Right atrium auricular region (tissue), 2 donors: ENCODE measurements at regions not wholly inside any gene's neighbourhood (a gene's known extent, or its start where the extent isn't known, plus 50 kb on each side); places are given as distances from the start of the nearest gene placed in this dataset.

Experiments used
- DNase-seq: peaks from one replicate; pipeline ENCODE4 v3.0.0-alpha.2; 2019; ENCODE audit warnings: low spot score
- H3K27ac ChIP-seq, 2 donors: fragments of 200-600 bp; sonication (generic); 1 replicate in 1 of 2; 2 replicates in 1 of 2; pipeline ENCODE4 v1.5.1; 2016 to 2019
- H3K27me3 ChIP-seq, 2 donors: fragments of 200-600 bp; sonication (generic); one replicate each; pipeline versions ENCODE4 v1.5.1 to v1.6.0; 2017 to 2019
- H3K36me3 ChIP-seq: fragments of 200-600 bp; sonication (generic); one replicate; pipeline ENCODE4 v1.5.1; 2016
- H3K4me1 ChIP-seq, 2 donors: fragments of 200-600 bp; sonication (generic); one replicate each; pipeline versions ENCODE4 v1.5.1 to v1.6.0; 2017 to 2019
- H3K4me3 ChIP-seq, 2 donors: fragments of 200-600 bp; sonication (generic); 1 replicate in 1 of 2; 2 replicates in 1 of 2; pipeline ENCODE4 v1.5.1; 2017 to 2019; ENCODE audit warnings: mild to moderate bottlenecking in 1 of 2, moderate library complexity in 1 of 2
- H3K9me3 ChIP-seq, 2 donors: fragments of 200-600 bp; sonication (generic); one replicate each; pipeline ENCODE4 v1.5.1; 2019
- CTCF ChIP-seq, 2 donors: fragments of 200-600 bp; sonication (generic); IDR thresholded peaks; one replicate each; pipeline ENCODE4 v1.5.1; 2019; ENCODE audit warnings: antibody characterized with exemption in 2 of 2

GRCh38 chr5:88144219-88145001 is 124.2 kb downstream of the TMEM161B start:
- no peaks in the 10 kb centered on the region for H3K36me3 ChIP-seq
- H3K4me1 ChIP-seq = peaks cover 0 to 50% of the 10 kb centered on the region in 2 donors
- H3K27ac ChIP-seq = no peak overlapping the region
- no peaks in the 10 kb centered on the region for H3K9me3 ChIP-seq
- H3K27me3 ChIP-seq = peaks cover 4 to 19% of the 10 kb centered on the region in 2 donors
- peak overlapping the region in 1 of 2 donors; percentile 60 for H3K4me3 ChIP-seq
- TF ChIP-seq CTCF (IDR thresholded peaks at IDR 0.05) = no peak
- DNase-seq = no peak

- Histone ChIP-seq H3K27me3 (peaks cover 4 to 19% of the 10 kb centered on the region in 2 donors), H3K4me3 (peak overlapping the region in 1 of 2 donors; percentile 60), H3K27ac (no peak overlapping the region), H3K9me3 (no peaks in the 10 kb centered on the region), H3K4me1 (peaks cover 0 to 50% of the 10 kb centered on the region in 2 donors), H3K36me3 (no peaks in the 10 kb centered on the region)
- TF ChIP-seq CTCF (IDR thresholded peaks at IDR 0.05) = no peak
- no peak for DNase-seq
These were observed 124.9 kb downstream of the TMEM161B start for GRCh38 chr5:88143693-88144218.

GRCh38 chr5:88142886-88143692 is 125.6 kb downstream of the TMEM161B start:
- Histone ChIP-seq H3K27ac (peak overlapping the region; percentile 24 to 36), H3K4me1 (peaks cover 0 to 50% of the 10 kb centered on the region in 2 donors), H3K27me3 (peaks cover 4 to 19% of the 10 kb centered on the region in 2 donors), H3K36me3 (no peaks in the 10 kb centered on the region), H3K9me3 (no peaks in the 10 kb centered on the region), H3K4me3 (peak overlapping the region; percentile 28 to 60)
- no peak for TF ChIP-seq CTCF (IDR thresholded peaks at IDR 0.05)
- peak; percentile 78 for DNase-seq

- Histone ChIP-seq H3K4me3 (peak overlapping the region; percentile 29 to 60), H3K27ac (peak overlapping the region; percentile 24 to 36), H3K27me3 (peaks cover 4 to 19% of the 10 kb centered on the region in 2 donors), H3K36me3 (no peaks in the 10 kb centered on the region), H3K4me1 (peaks cover 0 to 50% of the 10 kb centered on the region in 2 donors), H3K9me3 (no peaks in the 10 kb centered on the region)
- DNase-seq = no peak
- no peak for TF ChIP-seq CTCF (IDR thresholded peaks at IDR 0.05)
These were observed 126.1 kb downstream of the TMEM161B start for GRCh38 chr5:88142636-88142885.

- peak overlapping the region in 1 of 2 donors; percentile 53 for H3K27ac ChIP-seq
- H3K27me3 ChIP-seq = peaks cover 4 to 19% of the 10 kb centered on the region in 2 donors
- no peaks in the 10 kb centered on the region for H3K36me3 ChIP-seq
- peak overlapping the region; percentile 42 to 60 for H3K4me3 ChIP-seq
- DNase-seq = peak; percentile 98
- TF ChIP-seq CTCF (IDR thresholded peaks at IDR 0.05) = peak; percentile 69 to 88
- H3K4me1 ChIP-seq = peaks cover 0 to 50% of the 10 kb centered on the region in 2 donors
- H3K9me3 ChIP-seq = no peaks in the 10 kb centered on the region
These were observed 127.5 kb downstream of the TMEM161B start for GRCh38 chr5:88140856-88141752.
